Fibroblast of skin of scalp (primary cell): ENCODE measurements at regions not wholly inside any gene's neighbourhood (a gene's known extent, or its start where the extent isn't known, plus 50 kb on each side); places are given as distances from the start of the nearest gene placed in this dataset.
A peak's percentile ranks its signal among the peaks of the same experiment; 100 is the strongest.
"Not testable (repeated sequence)": the region's sequence is repeated elsewhere in the genome, so short reads cannot be mapped to it uniquely, and the experiment has no call there.

Source experiments
- DNase-seq: peaks from one replicate; pipeline ENCODE4 v3.0.0-alpha.2; 2013

- DNase-seq = no peak
Measured at GRCh38 chr14:66291756-66292155, 194.4 kb upstream of the CCDC196 start.

- DNase-seq = no peak
Measured at GRCh38 chr14:66293533-66294105, 192.6 kb upstream of the CCDC196 start.

GRCh38 chr14:66295386-66295785 is 190.8 kb upstream of the CCDC196 start:
- no peak for DNase-seq

- DNase-seq = no peak
Measured at GRCh38 chr14:66300886-66301285, 185.3 kb upstream of the CCDC196 start.

- no peak for DNase-seq
Measured at GRCh38 chr14:66306101-66306500, 180.1 kb upstream of the CCDC196 start.

GRCh38 chr14:66311058-66311457 is 175.1 kb upstream of the CCDC196 start:
- no peak for DNase-seq

- no peak for DNase-seq
Measured at GRCh38 chr14:66311990-66312389, 174.2 kb upstream of the CCDC196 start.

GRCh38 chr14:66312451-66312850 is 173.7 kb upstream of the CCDC196 start:
- no peak for DNase-seq

GRCh38 chr14:66315098-66315497 is 171.1 kb upstream of the CCDC196 start:
- no peak for DNase-seq

GRCh38 chr14:66315548-66315947 is 170.6 kb upstream of the CCDC196 start:
- DNase-seq = no peak

GRCh38 chr14:66322564-66322963 is 163.6 kb upstream of the CCDC196 start:
- no peak for DNase-seq

- no peak for DNase-seq
Measured at GRCh38 chr14:66330228-66330627, 155.9 kb upstream of the CCDC196 start.

- no peak for DNase-seq
Measured at GRCh38 chr14:66330916-66331315, 155.3 kb upstream of the CCDC196 start.

GRCh38 chr14:66333293-66333692 is 152.9 kb upstream of the CCDC196 start:
- DNase-seq = not testable (repeated sequence)

GRCh38 chr14:66341239-66341638 is 144.9 kb upstream of the CCDC196 start:
- DNase-seq = no peak

GRCh38 chr14:66345986-66346385 is 140.2 kb upstream of the CCDC196 start:
- no peak for DNase-seq

GRCh38 chr14:66351310-66351709 is 134.9 kb upstream of the CCDC196 start:
- DNase-seq = no peak

GRCh38 chr14:66359500-66359899 is 126.7 kb upstream of the CCDC196 start:
- peak; percentile 63 for DNase-seq

GRCh38 chr14:66360366-66360926 is 125.7 kb upstream of the CCDC196 start:
- DNase-seq = no peak

- no peak for DNase-seq
Measured at GRCh38 chr14:66361013-66361412, 125.2 kb upstream of the CCDC196 start.

- DNase-seq = no peak
Measured at GRCh38 chr14:66365388-66365787, 120.8 kb upstream of the CCDC196 start.

- DNase-seq = no peak
Measured at GRCh38 chr14:66369157-66369697, 116.9 kb upstream of the CCDC196 start.

- DNase-seq = no peak
Measured at GRCh38 chr14:66371776-66372175, 114.4 kb upstream of the CCDC196 start.
